Mucosa of rectum (tissue), 2 donors: ENCODE measurements at regions not wholly inside any gene's neighbourhood (a gene's known extent, or its start where the extent isn't known, plus 50 kb on each side); places are given as distances from the start of the nearest gene placed in this dataset.

Experiments used
- H3K27ac ChIP-seq, 2 donors: one replicate each; pipeline ENCODE4 v1.7.0; 2013; ENCODE audit warnings: inconsistent platforms in 2 of 2, low read depth in 2 of 2, low read length in 2 of 2
- H3K27me3 ChIP-seq, 2 donors: one replicate each; pipeline ENCODE4 v1.7.0; 2013; ENCODE audit warnings: low read length in 2 of 2; ENCODE audit not compliant: control insufficient read depth in 2 of 2, insufficient read depth in 2 of 2
- H3K36me3 ChIP-seq, 2 donors: one replicate each; pipeline ENCODE4 v1.7.0; 2013; ENCODE audit warnings: low read length in 2 of 2; ENCODE audit not compliant: control insufficient read depth in 2 of 2, insufficient read depth in 2 of 2
- H3K4me1 ChIP-seq, 2 donors: one replicate each; pipeline ENCODE4 v1.7.0; 2013; ENCODE audit warnings: low read length in 2 of 2, mild to moderate bottlenecking in 1 of 2; ENCODE audit not compliant: control insufficient read depth in 2 of 2, insufficient read depth in 2 of 2
- H3K4me3 ChIP-seq, 2 donors: one replicate each; pipeline ENCODE4 v1.7.0; 2013; ENCODE audit warnings: low read length in 2 of 2
- H3K9ac ChIP-seq, 2 donors: one replicate each; pipeline ENCODE4 v1.7.0; 2013; ENCODE audit warnings: low read length in 2 of 2, low read depth in 1 of 2, mild to moderate bottlenecking in 1 of 2
- H3K9me3 ChIP-seq, 2 donors: one replicate each; pipeline ENCODE4 v1.7.0; 2013; ENCODE audit warnings: low read length in 2 of 2; ENCODE audit not compliant: control insufficient read depth in 2 of 2
- donor health status: healthy.
- donor health status: Normal muscosa, but diverticular disease.

DNA sequence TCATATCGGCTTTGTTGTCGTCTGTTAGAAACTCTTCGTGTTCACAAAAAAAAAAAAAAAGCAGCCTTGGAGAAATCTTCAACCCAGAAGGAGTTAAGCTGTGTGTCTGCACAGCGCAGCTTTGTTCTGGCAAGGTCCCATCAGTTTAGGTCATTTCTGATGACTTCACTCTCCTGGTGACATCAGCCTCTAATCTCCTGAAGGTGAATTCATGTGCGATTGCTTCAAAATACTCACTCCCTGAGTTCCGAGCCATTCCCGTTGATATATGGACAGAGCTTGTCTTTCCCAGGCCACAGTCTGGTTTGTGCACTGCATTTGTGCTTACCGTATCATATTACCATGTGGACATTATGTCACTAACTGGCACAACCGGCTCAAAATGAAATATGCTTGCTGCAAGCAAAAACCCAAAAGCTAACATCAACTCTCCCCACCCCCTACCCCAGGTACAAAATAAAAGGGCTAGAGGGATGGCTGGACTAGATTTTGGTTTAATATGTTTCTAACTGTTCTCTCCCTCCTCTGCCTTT lies 342.4 kb downstream of the KCNRG start:
- H3K4me3 ChIP-seq = no peak overlapping the region
- no peak overlapping the region for H3K9ac ChIP-seq
- peak overlapping the region in 1 of 2 donors; percentile 4 for H3K27ac ChIP-seq
- peaks cover 5% of the 10 kb centered on the region in 2 donors for H3K4me1 ChIP-seq
- no peaks in the 10 kb centered on the region for H3K9me3 ChIP-seq
- no peaks in the 10 kb centered on the region for H3K36me3 ChIP-seq
- no peaks in the 10 kb centered on the region for H3K27me3 ChIP-seq

DNA sequence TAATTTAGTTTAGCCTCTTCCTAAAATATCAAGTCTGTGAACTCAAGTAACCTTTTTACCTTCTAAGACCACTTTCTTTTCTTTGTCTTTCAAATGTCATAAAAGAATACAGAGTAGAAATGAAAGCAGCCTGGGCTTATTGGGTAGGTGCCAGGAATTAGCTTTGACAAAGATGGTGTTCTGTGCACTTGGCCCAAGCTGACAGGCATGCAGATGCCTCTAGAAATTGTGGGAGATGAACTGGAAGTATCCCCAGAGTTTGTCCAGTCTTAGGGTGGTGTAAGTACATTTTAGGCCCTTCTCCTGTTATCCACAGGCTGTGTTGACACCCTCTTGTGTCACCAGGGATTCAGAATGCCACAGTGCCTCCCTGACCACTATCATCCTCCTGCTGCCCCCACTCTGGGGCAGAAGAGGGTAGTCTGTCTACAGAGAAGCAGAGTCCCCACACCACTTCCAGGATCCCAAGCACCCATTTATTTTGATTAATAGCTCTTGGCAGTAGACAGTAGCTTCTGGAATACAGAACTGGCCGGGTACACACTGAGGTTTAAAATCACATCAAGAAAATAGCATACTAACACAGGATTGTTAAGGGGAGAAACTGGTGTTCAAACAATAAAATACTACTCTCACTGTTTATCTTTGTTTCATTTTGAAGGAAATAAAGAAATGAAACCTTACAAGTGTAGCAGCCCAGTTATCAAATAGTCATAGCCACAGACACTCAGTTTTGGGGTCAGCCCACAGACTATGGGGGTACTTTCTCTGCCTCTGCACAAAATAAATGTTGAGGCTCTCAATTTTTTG lies 343.2 kb downstream of the KCNRG start:
- Histone ChIP-seq H3K4me1 (peaks cover 5% of the 10 kb centered on the region in 2 donors), H3K27me3 (no peaks in the 10 kb centered on the region), H3K9ac (no peak overlapping the region), H3K9me3 (no peaks in the 10 kb centered on the region), H3K36me3 (no peaks in the 10 kb centered on the region), H3K27ac (no peak overlapping the region), H3K4me3 (no peak overlapping the region)

DNA sequence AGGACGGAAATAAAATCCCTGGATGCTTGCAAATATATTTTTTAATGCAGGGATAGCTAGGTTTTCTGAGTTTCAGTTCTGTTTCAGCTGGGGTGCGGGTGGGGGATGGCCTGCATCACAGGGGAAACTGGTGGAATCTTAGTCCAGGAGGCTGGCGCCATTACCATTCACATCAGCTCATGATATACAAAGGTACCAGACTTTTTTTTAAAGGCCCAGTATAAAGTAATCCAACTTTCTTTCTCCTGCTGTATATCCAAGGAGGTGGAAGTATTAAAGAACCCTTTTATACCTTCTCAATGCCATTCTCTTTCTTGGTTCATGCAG lies 343.8 kb downstream of the KCNRG start:
- H3K4me1 ChIP-seq = peaks cover 5% of the 10 kb centered on the region in 2 donors
- no peak overlapping the region for H3K27ac ChIP-seq
- no peak overlapping the region for H3K9ac ChIP-seq
- no peak overlapping the region for H3K4me3 ChIP-seq
- H3K9me3 ChIP-seq = no peaks in the 10 kb centered on the region
- H3K27me3 ChIP-seq = no peaks in the 10 kb centered on the region
- no peaks in the 10 kb centered on the region for H3K36me3 ChIP-seq

DNA sequence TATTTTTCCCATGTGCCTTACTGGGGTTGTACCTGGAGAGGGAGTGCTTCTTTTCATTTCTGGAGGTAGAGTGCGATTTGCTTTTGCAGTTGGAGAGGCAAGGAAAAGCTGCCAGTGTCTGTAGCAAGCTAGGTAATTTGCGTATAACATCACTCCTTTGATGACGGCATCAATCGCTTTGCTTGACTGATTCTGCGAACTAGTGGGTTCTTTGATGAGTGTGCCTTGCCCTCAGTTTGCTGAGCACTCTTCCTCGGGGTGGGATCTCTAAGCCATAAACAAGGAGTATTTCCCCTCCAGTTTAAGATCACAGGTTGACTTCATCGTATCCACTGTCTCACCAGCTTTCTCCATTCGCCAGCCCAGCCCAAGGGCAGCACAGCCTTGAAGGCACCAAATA lies 344.5 kb downstream of the KCNRG start:
- H3K36me3 ChIP-seq = no peaks in the 10 kb centered on the region
- H3K4me1 ChIP-seq = peaks cover 5% of the 10 kb centered on the region in 2 donors
- H3K27ac ChIP-seq = no peak overlapping the region
- no peaks in the 10 kb centered on the region for H3K27me3 ChIP-seq
- H3K4me3 ChIP-seq = no peak overlapping the region
- no peak overlapping the region for H3K9ac ChIP-seq
- H3K9me3 ChIP-seq = no peaks in the 10 kb centered on the region

DNA sequence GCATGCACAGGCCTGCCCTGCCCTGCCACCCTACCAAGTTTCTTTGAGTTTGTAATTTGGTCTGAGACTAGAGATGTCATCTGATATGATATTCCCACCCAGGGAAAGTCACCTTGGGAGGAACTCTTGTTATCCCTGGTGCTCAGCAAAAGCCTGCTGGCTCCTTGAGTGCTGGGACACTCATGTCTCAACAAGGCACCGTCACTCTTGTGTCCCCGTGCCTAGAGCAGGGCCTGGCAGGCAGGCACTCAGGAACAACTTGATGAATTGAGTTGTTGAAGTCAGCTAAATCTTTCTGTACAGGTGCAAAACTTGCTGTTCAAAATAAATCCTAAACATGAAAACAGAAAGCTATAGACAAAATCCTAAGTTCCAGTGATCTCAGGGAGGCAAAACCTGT lies 345.4 kb downstream of the KCNRG start:
- Histone ChIP-seq H3K36me3 (no peaks in the 10 kb centered on the region), H3K4me1 (peaks cover 5 to 10% of the 10 kb centered on the region in 2 donors), H3K27ac (no peak overlapping the region), H3K4me3 (no peak overlapping the region), H3K27me3 (no peaks in the 10 kb centered on the region), H3K9ac (no peak overlapping the region), H3K9me3 (no peaks in the 10 kb centered on the region)

DNA sequence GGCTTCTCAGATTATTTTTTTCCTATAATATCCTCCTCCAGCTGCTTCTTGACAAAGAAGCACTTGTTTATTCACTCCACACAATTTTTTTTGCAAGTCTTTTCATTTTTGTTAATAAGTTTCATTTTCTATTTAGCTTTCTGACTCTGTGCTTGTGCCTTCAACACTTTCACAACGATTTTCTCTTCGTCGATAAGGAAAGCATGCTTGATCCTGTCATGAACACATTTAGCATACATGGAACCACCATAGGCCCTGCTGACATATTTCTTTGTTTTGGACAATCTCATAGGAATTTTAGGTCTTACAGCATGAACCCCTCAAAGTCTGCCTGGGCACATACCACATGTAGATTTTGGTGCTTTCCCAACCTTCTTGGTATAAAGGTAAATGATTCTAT lies 346.0 kb downstream of the KCNRG start:
- Histone ChIP-seq H3K9me3 (no peaks in the 10 kb centered on the region), H3K27me3 (no peaks in the 10 kb centered on the region), H3K4me1 (peaks cover 5 to 14% of the 10 kb centered on the region in 2 donors), H3K4me3 (no peak overlapping the region), H3K36me3 (no peaks in the 10 kb centered on the region), H3K9ac (no peak overlapping the region), H3K27ac (no peak overlapping the region)

DNA sequence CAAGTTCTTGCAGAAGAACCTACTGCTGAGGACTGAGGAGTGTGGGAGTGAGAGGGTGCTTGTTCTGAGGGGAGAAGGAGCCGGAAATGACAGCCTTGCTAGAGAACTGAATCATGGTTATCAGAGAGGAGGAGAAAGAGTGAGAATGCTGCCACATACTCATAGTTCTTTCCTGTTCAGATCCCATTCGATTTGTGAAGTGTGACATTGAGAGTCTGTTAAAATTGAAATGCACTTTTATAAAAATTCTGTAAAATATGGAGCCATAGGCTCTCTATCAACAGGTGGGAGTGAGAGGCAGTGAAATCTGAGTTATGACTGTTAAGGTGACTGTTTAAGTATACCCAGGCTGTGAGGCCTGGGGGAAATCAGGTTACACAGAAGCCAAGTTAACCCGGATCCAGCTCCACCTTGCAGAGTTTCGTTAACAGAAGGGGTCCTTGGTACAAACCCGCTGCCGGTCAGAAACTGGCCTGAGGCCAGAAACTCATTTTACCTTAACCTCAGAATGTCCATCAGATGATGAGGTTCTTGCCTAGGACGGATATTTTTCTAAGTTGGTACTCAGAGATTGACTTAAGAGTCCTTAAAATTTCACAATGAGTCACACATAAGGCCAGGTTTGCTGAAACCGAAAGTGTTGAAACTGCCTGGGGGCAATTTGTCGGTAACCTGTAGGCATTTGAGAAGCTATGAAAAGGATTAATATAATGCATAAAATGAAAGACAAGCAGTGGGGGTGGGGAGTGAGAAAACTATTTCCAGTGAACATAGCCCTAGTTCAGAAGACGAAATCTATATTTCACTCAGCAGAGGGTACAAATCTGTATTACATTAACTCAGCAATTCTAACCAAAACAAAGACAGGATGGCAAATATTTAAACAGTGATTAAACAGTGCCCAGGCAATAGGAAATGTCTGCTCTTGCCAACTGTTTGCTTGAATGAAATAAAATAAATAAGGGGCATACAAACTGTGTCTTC lies 350.5 kb downstream of the KCNRG start:
- H3K4me3 ChIP-seq = peak overlapping the region; percentile 28 to 49

DNA sequence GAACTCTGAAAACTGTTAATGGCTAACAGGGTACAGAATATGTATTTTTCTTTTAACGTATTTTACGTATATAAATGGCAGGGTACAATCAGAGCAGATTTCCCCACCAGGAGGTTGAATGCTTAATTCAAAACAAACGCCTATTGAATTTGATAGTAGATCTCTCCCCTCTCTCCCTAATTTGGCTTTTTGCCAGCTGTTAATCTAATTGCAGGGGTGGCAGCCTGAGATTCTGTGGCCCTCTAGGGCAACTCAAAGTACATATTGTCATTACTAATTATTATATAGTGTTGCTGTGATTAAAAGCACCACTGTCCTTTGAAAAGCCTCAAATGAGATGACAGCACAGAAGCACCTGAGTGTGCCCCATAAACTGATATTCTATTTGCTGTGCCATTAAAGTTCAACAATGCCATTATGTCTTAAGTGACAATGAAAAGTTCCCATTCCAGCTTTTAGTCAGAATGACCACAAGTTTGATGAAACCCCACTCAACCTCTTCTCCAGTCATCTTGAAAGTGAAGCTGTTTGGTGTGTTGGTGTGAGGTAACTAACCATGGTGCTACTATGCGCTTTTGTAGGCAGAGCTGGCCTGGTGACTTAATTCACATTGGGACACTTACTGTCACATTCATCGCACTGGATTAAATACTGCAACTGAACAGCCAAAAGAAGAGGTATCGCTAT lies 351.4 kb downstream of the KCNRG start:
- peak overlapping the region in 1 of 2 donors; percentile 49 for H3K4me3 ChIP-seq
- H3K9me3 ChIP-seq = no peaks in the 10 kb centered on the region
- no peaks in the 10 kb centered on the region for H3K36me3 ChIP-seq
- no peak overlapping the region for H3K9ac ChIP-seq
- no peaks in the 10 kb centered on the region for H3K27me3 ChIP-seq
- peaks cover 2 to 12% of the 10 kb centered on the region in 2 donors for H3K4me1 ChIP-seq
- peak overlapping the region in 1 of 2 donors; percentile 12 for H3K27ac ChIP-seq

More for the DNA sequence above, 350.5 kb downstream of the KCNRG start:
- Histone ChIP-seq H3K27me3 (no peaks in the 10 kb centered on the region), H3K9me3 (no peaks in the 10 kb centered on the region), H3K36me3 (no peaks in the 10 kb centered on the region), H3K4me1 (peaks cover 2 to 12% of the 10 kb centered on the region in 2 donors), H3K27ac (peak overlapping the region in 1 of 2 donors; percentile 12), H3K9ac (no peak overlapping the region)

DNA sequence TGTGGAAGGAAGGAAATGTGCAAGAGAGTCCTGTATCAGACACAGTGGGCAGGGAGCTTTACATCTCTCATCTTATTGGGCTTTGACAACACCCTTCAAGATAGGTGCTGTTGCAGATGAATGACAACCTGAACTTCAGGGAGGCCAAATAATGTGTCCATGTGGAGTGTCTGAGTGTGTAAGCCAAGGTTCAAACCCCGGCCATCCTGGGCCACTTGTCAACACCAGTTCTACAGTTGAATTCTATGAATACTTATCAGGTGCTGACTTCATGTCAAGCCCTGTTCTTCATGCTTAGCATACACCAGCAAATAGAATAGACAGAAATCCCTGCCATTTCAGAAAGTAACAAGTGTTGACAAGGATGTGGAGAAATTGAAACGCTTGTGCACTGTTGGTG lies 354.4 kb downstream of the KCNRG start:
- H3K27me3 ChIP-seq = no peaks in the 10 kb centered on the region
- no peaks in the 10 kb centered on the region for H3K9me3 ChIP-seq
- H3K36me3 ChIP-seq = no peaks in the 10 kb centered on the region
- no peak overlapping the region for H3K9ac ChIP-seq
- no peak overlapping the region for H3K27ac ChIP-seq
- peaks cover 2 to 12% of the 10 kb centered on the region in 2 donors for H3K4me1 ChIP-seq
- H3K4me3 ChIP-seq = no peak overlapping the region
